T-cell (primary cell): ENCODE measurements at regions not wholly inside any gene's neighbourhood (a gene's known extent, or its start where the extent isn't known, plus 50 kb on each side); places are given as distances from the start of the nearest gene placed in this dataset.

Experiments
- ATAC-seq, 4 experiments: fragments of 200-7000 bp in 3 of 4; fragments of 150-1000 bp in 1 of 4; cut with Tn5 transposase; replicated peaks in 1 of 4; 1 replicate in 3 of 4; 2 replicates in 1 of 4; pipeline ENCODE4 v1.10.0; 2021; ENCODE audit warnings: moderate library complexity in 3 of 4, mild to moderate bottlenecking in 2 of 4, moderate number of reproducible peaks in 1 of 4
- CTCF ChIA-PET, 2 donors: fragments of 300-600 bp; sonication (Branson Sonifier 250); formaldehyde crosslinking; loops; one replicate each; lab custom pipeline; 2022; ENCODE audit warnings: antibody characterized with exemption in 2 of 2; lab: Charles Lee
- POLR2A ChIA-PET, 2 donors: fragments of 300-600 bp; sonication (Branson Sonifier 250); formaldehyde crosslinking; loops; one replicate each; lab custom pipeline; 2022; ENCODE audit warnings: antibody characterized with exemption in 2 of 2; lab: Charles Lee
- DNase-seq, 35 experiments: peaks; one replicate each; pipeline versions ENCODE4 v3.0.0 to v3.0.0-alpha.2; 2013 to 2023
- H3K27ac ChIP-seq: one replicate; pipeline ENCODE4 v1.5.1; 2013; ENCODE audit warnings: low read length
- H3K27me3 ChIP-seq, 2 experiments: replicated peaks in 1 of 2; 1 replicate in 1 of 2; 2 replicates in 1 of 2; pipeline versions ENCODE4 v1.6.1 to v1.7.0; 2013; ENCODE audit warnings: low read length in 1 of 2, mixed read lengths in 1 of 2; ENCODE audit not compliant: control insufficient read depth in 2 of 2, insufficient read depth in 2 of 2; ENCODE audit errors: extremely low read depth in 1 of 2
- H3K36me3 ChIP-seq, 2 donors: 1 replicate in 1 of 2; 2 replicates in 1 of 2; pipeline versions ENCODE4 v1.6.1 to v1.7.0; 2013; ENCODE audit warnings: low read length in 1 of 2; ENCODE audit not compliant: control insufficient read depth in 2 of 2, insufficient read depth in 1 of 2; ENCODE audit errors: extremely low read depth in 1 of 2
- H3K4me1 ChIP-seq, 2 experiments: 1 replicate in 1 of 2; 2 replicates in 1 of 2; pipeline versions ENCODE4 v1.6.1 to v1.7.0; 2013; ENCODE audit warnings: low read length in 2 of 2, mixed read lengths in 1 of 2; ENCODE audit not compliant: insufficient read depth in 2 of 2, control insufficient read depth in 1 of 2; ENCODE audit errors: extremely low read depth in 1 of 2
- H3K4me3 ChIP-seq, 2 donors: 1 replicate in 1 of 2; 2 replicates in 1 of 2; pipeline versions ENCODE4 v1.5.1 to v1.7.0; 2013; ENCODE audit warnings: mild to moderate bottlenecking in 2 of 2, low read length in 1 of 2, moderate library complexity in 1 of 2; ENCODE audit not compliant: control insufficient read depth in 1 of 2; ENCODE audit errors: extremely low read depth in 1 of 2
- H3K9me3 ChIP-seq: 2 replicates; pipeline ENCODE4 v1.7.0; 2013
- H3K27ac Mint-ChIP-seq, 2 donors: one replicate each; pipeline ENCODE4 v1.8.0; 2020 to 2021; ENCODE audit warnings: mild to moderate bottlenecking in 2 of 2, mixed read lengths in 2 of 2
- H3K27me3 Mint-ChIP-seq, 2 donors: one replicate each; pipeline ENCODE4 v1.8.0; 2021 to 2022; ENCODE audit warnings: mixed read lengths in 2 of 2
- H3K36me3 Mint-ChIP-seq: one replicate; pipeline ENCODE4 v1.8.0; 2021; ENCODE audit warnings: mixed read lengths
- H3K4me1 Mint-ChIP-seq, 3 donors: one replicate each; pipeline ENCODE4 v1.8.0; 2020 to 2022; ENCODE audit warnings: mixed read lengths in 3 of 3, mild to moderate bottlenecking in 1 of 3
- H3K4me3 Mint-ChIP-seq, 3 donors: one replicate each; pipeline ENCODE4 v1.8.0; 2020 to 2022; ENCODE audit warnings: mild to moderate bottlenecking in 3 of 3, mixed read lengths in 3 of 3, moderate library complexity in 3 of 3
- H3K9me3 Mint-ChIP-seq, 3 donors: one replicate each; pipeline ENCODE4 v1.8.0; 2020 to 2022; ENCODE audit warnings: mixed read lengths in 3 of 3
- WGBS: methylation state at CpG from one replicate; pipeline ENCODE4 v1.1.5; 2013; ENCODE audit warnings: missing lambda C conversion rate; ENCODE audit not compliant: insufficient coverage; 5-methylcytosine and 5-hydroxymethylcytosine counted together

GRCh38 chr1:229159668-229160544 lies 111.0 kb upstream of the RAB4A start:
- Mint-ChIP-seq H3K36me3 (no peaks in the 10 kb centered on the region), H3K4me1 (peaks cover 11 to 23% (median 18%) of the 10 kb centered on the region in 3 donors), H3K9me3 (no peaks in the 10 kb centered on the region), H3K27me3 (peaks cover 0 to 4% of the 10 kb centered on the region in 2 donors), H3K4me3 (no peak overlapping the region), H3K27ac (no peak overlapping the region)
- H3K36me3 ChIP-seq = no peaks in the 10 kb centered on the region
- H3K27me3 ChIP-seq = no peaks in the 10 kb centered on the region
- POLR2A ChIA-PET = interaction anchor here in 1 of 2 donors (0.6 kb wide), 1 partner anchor 8 kb away, joined by 8 read pairs; no protein-coding TSS in a partner anchor
- no peak for DNase-seq
- no peak for ATAC-seq
- CTCF ChIA-PET = interaction anchor here in 1 of 2 donors (0.7 kb wide), 1 partner anchor 180 kb away, joined by 4 read pairs; no protein-coding TSS in a partner anchor
- 100% methylated on average over 2 of the region's 8 CpGs for WGBS
- H3K4me3 ChIP-seq = no peak overlapping the region
- H3K27ac ChIP-seq = no peak overlapping the region
- peaks cover 12 to 13% of the 10 kb centered on the region in 2 experiments for H3K4me1 ChIP-seq
- H3K9me3 ChIP-seq = no peaks in the 10 kb centered on the region

DNA sequence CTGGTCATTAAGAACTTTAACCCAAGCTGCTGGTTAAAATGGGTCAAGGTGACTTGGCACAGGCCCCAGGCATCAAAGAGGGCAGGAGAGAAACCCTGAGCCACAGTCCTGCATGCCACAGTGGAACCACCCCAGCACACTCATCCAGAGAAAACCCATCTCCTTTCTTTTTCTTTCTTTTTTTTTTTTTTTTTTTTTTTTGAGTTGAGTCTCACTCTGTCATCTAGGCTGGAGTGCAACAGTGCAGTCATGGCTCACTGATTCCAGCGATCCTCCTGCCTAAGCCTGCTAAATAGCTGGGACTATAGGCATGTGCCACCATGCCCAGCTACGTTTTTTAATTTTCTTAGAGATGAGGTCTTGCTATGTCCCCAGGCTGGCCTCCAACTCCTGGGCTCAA lies 109.2 kb upstream of the RAB4A start:
- Histone ChIP-seq H3K36me3 (no peaks in the 10 kb centered on the region), H3K27ac (no peak overlapping the region), H3K9me3 (no peaks in the 10 kb centered on the region), H3K4me3 (no peak overlapping the region), H3K4me1 (no peaks in the 10 kb centered on the region), H3K27me3 (no peaks in the 10 kb centered on the region)
- ATAC-seq (no peak), DNase-seq (no peak)
- no peak overlapping the region for H3K27ac Mint-ChIP-seq
- CTCF ChIA-PET = interaction anchor here (0.5 to 0.7 kb wide), 3 partner anchors 30 to 1231 kb away, joined by 3 to 5 read pairs (median 5); no protein-coding TSS in a partner anchor
- H3K4me3 Mint-ChIP-seq = no peak overlapping the region
- peaks cover 0 to 4% of the 10 kb centered on the region in 2 donors for H3K27me3 Mint-ChIP-seq
- no peaks in the 10 kb centered on the region for H3K36me3 Mint-ChIP-seq
- no peaks in the 10 kb centered on the region for H3K9me3 Mint-ChIP-seq
- WGBS = 100% methylated on average over 1 of the region's 2 CpGs
- H3K4me1 Mint-ChIP-seq = peaks cover 0 to 9% (median 1%) of the 10 kb centered on the region in 3 donors
- POLR2A ChIA-PET = no interaction called here

- no peaks in the 10 kb centered on the region for H3K9me3 ChIP-seq
- Mint-ChIP-seq H3K27ac (no peak overlapping the region), H3K36me3 (no peaks in the 10 kb centered on the region), H3K9me3 (no peaks in the 10 kb centered on the region), H3K4me3 (no peak overlapping the region), H3K27me3 (peaks cover 0 to 4% of the 10 kb centered on the region in 2 donors), H3K4me1 (peaks cover 0 to 7% (median 0%) of the 10 kb centered on the region in 3 donors)
- H3K4me1 ChIP-seq = no peaks in the 10 kb centered on the region
- ChIA-PET CTCF (interaction anchor here in 1 of 2 donors (0.7 kb wide), 1 partner anchor 1163 kb away, joined by 10 read pairs; no protein-coding TSS in a partner anchor), POLR2A (no interaction called here)
- no peak overlapping the region for H3K27ac ChIP-seq
- H3K27me3 ChIP-seq = no peaks in the 10 kb centered on the region
- ATAC-seq = no peak
- no peaks in the 10 kb centered on the region for H3K36me3 ChIP-seq
- no peak for DNase-seq
- no peak overlapping the region for H3K4me3 ChIP-seq
- 89% methylated on average over 3 of the region's 11 CpGs for WGBS
Observed at GRCh38 chr1:229162825-229163515, 107.9 kb upstream of the RAB4A start.

- WGBS = 55% methylated on average over 1 of the region's 1 CpG
- Mint-ChIP-seq H3K36me3 (no peaks in the 10 kb centered on the region), H3K27me3 (peaks cover 0 to 4% of the 10 kb centered on the region in 2 donors), H3K27ac (no peak overlapping the region), H3K9me3 (no peaks in the 10 kb centered on the region), H3K4me1 (peaks cover 0 to 7% (median 0%) of the 10 kb centered on the region in 3 donors), H3K4me3 (no peak overlapping the region)
- CTCF ChIA-PET = no interaction called here
- H3K4me3 ChIP-seq = no peak overlapping the region
- no peaks in the 10 kb centered on the region for H3K36me3 ChIP-seq
- H3K27me3 ChIP-seq = no peaks in the 10 kb centered on the region
- POLR2A ChIA-PET = no interaction called here
- H3K9me3 ChIP-seq = no peaks in the 10 kb centered on the region
- no peak for DNase-seq
- no peak overlapping the region for H3K27ac ChIP-seq
- no peaks in the 10 kb centered on the region for H3K4me1 ChIP-seq
- no peak for ATAC-seq
Observed at GRCh38 chr1:229164348-229164747, 106.6 kb upstream of the RAB4A start.

GRCh38 chr1:229164836-229165735 lies 105.8 kb upstream of the RAB4A start:
- no peaks in the 10 kb centered on the region for H3K9me3 ChIP-seq
- ChIA-PET CTCF (no interaction called here), POLR2A (no interaction called here)
- no peaks in the 10 kb centered on the region for H3K36me3 ChIP-seq
- no peaks in the 10 kb centered on the region for H3K27me3 ChIP-seq
- H3K4me1 ChIP-seq = no peaks in the 10 kb centered on the region
- H3K27ac Mint-ChIP-seq = no peak overlapping the region
- H3K36me3 Mint-ChIP-seq = no peaks in the 10 kb centered on the region
- H3K27ac ChIP-seq = no peak overlapping the region
- H3K27me3 Mint-ChIP-seq = peaks cover 0 to 4% of the 10 kb centered on the region in 2 donors
- H3K9me3 Mint-ChIP-seq = no peaks in the 10 kb centered on the region
- peaks cover 0 to 7% (median 0%) of the 10 kb centered on the region in 3 donors for H3K4me1 Mint-ChIP-seq
- 87% methylated on average over 4 of the region's 12 CpGs for WGBS
- DNase-seq = no peak
- ATAC-seq = no peak
- H3K4me3 ChIP-seq = no peak overlapping the region
- no peak overlapping the region for H3K4me3 Mint-ChIP-seq

- Histone ChIP-seq H3K4me3 (no peak overlapping the region), H3K4me1 (no peaks in the 10 kb centered on the region), H3K27ac (no peak overlapping the region), H3K27me3 (peaks cover 0 to 4% of the 10 kb centered on the region in 2 experiments), H3K9me3 (no peaks in the 10 kb centered on the region), H3K36me3 (no peaks in the 10 kb centered on the region)
- H3K4me1 Mint-ChIP-seq = peaks cover 0 to 7% (median 0%) of the 10 kb centered on the region in 3 donors
- DNase-seq (no peak), ATAC-seq (no peak)
- ChIA-PET CTCF (no interaction called here), POLR2A (no interaction called here)
- WGBS = no CpG with 5 or more reads among the region's 4 CpGs
- H3K9me3 Mint-ChIP-seq = no peaks in the 10 kb centered on the region
- H3K4me3 Mint-ChIP-seq = no peak overlapping the region
- peaks cover 0 to 4% of the 10 kb centered on the region in 2 donors for H3K27me3 Mint-ChIP-seq
- no peaks in the 10 kb centered on the region for H3K36me3 Mint-ChIP-seq
- no peak overlapping the region for H3K27ac Mint-ChIP-seq
Observed at GRCh38 chr1:229167318-229167717, 103.6 kb upstream of the RAB4A start.
